AG04449 (cell line): ENCODE measurements at regions not wholly inside any gene's neighbourhood (a gene's known extent, or its start where the extent isn't known, plus 50 kb on each side); places are given as distances from the start of the nearest gene placed in this dataset.

Experiments
- CTCF ChIA-PET: fragments of 350-600 bp; formaldehyde crosslinking; extraction: SDS; loops from one replicate; lab custom pipeline; 2021; ENCODE audit warnings: antibody characterized with exemption; lab: Yijun Ruan, JAX
- POLR2A ChIA-PET: fragments of 400-600, 350-600 bp; formaldehyde crosslinking; extraction: SDS; loops from one replicate; lab custom pipeline; 2020; ENCODE audit warnings: antibody characterized with exemption, inconsistent platforms; lab: Yijun Ruan, JAX
- DNase-seq: peaks from one replicate; pipeline ENCODE4 v3.0.0-alpha.2; 2010; ENCODE audit warnings: low read depth, low spot score
- H3K4me3 ChIP-seq: 2 replicates; pipeline ENCODE4 v1.5.1; 2011; ENCODE audit warnings: low read depth, mild to moderate bottlenecking, control low read depth, low read length
- CTCF ChIP-seq: IDR thresholded peaks from one replicate; pipeline ENCODE4 v1.5.1; 2011; ENCODE audit warnings: mild to moderate bottlenecking, moderate library complexity, low read length, control low read depth, inconsistent platforms; ENCODE audit not compliant: insufficient read depth; ENCODE audit errors: missing control alignments

GRCh38 chr15:79632457-79632856 is 200.3 kb downstream of the MINAR1 start:
- POLR2A ChIA-PET: no interaction called here
- TF ChIP-seq CTCF: no peak
- H3K4me3 ChIP-seq: no peak overlapping the region
- no peak for DNase-seq
- CTCF ChIA-PET: no interaction called here

GRCh38 chr15:79635149-79635771 is 203.1 kb downstream of the MINAR1 start:
- POLR2A ChIA-PET: no interaction called here

GRCh38 chr15:79635897-79636561 is 203.9 kb downstream of the MINAR1 start:
- CTCF ChIA-PET: interaction anchor here (0.7 to 1.3 kb wide), 3 partner anchors 17 to 214 kb away, joined by 3 read pairs; no protein-coding TSS in a partner anchor
- POLR2A ChIA-PET: no interaction called here
- no peak for DNase-seq
- TF ChIP-seq CTCF: no peak
- no peak overlapping the region for H3K4me3 ChIP-seq

More at GRCh38 chr15:79635149-79635771, 203.1 kb downstream of the MINAR1 start:
- no peak for TF ChIP-seq CTCF
- CTCF ChIA-PET: interaction anchor here (1.3 kb wide), 1 partner anchor 215 kb away, joined by 3 read pairs; no protein-coding TSS in a partner anchor
- no peak for DNase-seq
- no peak overlapping the region for H3K4me3 ChIP-seq

GRCh38 chr15:79640206-79640605 is 208.1 kb downstream of the MINAR1 start:
- no peak overlapping the region for H3K4me3 ChIP-seq
- ChIA-PET POLR2A (interaction anchor here (0.8 to 1.4 kb wide), 3 partner anchors 32 to 247 kb away, joined by 3 read pairs; no protein-coding TSS in a partner anchor), CTCF (interaction anchor here (0.6 to 1.7 kb wide), 5 partner anchors 11 to 260 kb away, joined by 3 to 5 read pairs (median 3); no protein-coding TSS in a partner anchor)
- no peak for TF ChIP-seq CTCF
- peak; percentile 55 for DNase-seq

GRCh38 chr15:79641841-79642240 is 209.7 kb downstream of the MINAR1 start:
- ChIA-PET CTCF (interaction anchor here (1.1 to 1.7 kb wide), 4 partner anchors 208 to 261 kb away, joined by 3 to 5 read pairs (median 3); no protein-coding TSS in a partner anchor), POLR2A (no interaction called here)
- no peak overlapping the region for H3K4me3 ChIP-seq
- DNase-seq: no peak
- TF ChIP-seq CTCF: no peak

GRCh38 chr15:79643393-79643792 is 211.3 kb downstream of the MINAR1 start:
- POLR2A ChIA-PET: no interaction called here
- TF ChIP-seq CTCF: no peak
- CTCF ChIA-PET: no interaction called here
- no peak for DNase-seq
- no peak overlapping the region for H3K4me3 ChIP-seq
